ENCODE measurements at regions not wholly inside any gene's neighbourhood (a gene's known extent, or its start where the extent isn't known, plus 50 kb on each side); places are given as distances from the start of the nearest gene placed in this dataset.
A peak's percentile ranks its signal among the peaks of the same experiment; 100 is the strongest.

DNA sequence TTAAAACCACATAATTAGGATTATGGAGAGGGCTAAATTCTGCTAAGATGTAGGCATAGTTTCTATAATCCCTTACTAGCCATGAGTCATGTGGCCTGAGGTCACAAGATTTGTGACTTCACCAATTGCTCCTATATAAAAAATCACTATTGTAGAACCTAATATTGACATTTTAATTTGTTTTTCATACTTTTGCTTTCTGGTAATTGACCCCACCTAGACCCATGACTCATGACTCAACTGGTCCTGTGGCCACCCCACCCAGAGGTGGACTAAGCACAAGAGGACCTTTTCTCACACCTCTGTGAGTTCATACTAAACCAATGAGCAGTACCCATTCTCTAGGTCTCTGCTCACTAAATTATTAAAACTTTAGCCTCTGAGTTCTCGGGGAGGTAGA, 1567.5 kb upstream of the LRRTM1 start:
- no peak for DNase-seq

DNA sequence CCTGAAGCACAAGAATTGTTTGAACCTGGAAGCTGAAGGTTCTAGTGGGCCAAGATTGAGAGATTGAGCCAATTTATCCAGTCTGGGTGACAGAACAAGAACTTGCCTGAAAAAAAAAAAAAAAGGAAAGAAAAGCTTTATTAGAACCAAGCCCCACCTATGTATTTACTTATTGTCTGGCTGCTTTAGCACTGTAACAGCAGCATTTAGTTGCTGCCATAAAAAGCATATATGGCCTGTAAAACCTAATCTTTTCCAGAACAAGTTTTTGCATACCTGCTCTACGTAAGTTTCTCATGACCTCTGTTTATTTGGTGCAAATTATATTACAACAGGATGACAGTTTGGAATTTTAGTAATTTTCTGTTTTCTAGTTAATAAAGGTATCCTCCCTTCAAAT, 1565.6 kb upstream of the LRRTM1 start:
- DNase-seq = no peak

DNA sequence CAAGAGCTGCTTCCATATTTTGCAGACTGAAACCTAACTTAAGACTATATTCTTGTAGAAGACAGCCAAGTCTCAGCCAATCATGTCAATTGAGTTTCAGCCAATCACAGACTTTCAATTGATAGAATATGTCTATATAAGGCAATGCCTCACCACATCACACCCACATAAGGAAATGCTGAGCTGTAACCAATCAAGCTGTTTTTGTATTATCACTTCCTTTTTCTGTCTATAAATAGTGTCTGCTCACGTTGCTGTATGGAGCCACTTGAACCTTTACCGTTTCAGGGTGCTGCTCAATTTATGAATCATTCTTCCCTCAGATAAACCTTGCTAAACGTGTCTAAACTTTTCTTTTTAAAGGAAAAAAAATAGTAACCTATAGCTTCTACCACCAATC, 1554.4 kb upstream of the LRRTM1 start:
- DNase-seq = no peak

DNA sequence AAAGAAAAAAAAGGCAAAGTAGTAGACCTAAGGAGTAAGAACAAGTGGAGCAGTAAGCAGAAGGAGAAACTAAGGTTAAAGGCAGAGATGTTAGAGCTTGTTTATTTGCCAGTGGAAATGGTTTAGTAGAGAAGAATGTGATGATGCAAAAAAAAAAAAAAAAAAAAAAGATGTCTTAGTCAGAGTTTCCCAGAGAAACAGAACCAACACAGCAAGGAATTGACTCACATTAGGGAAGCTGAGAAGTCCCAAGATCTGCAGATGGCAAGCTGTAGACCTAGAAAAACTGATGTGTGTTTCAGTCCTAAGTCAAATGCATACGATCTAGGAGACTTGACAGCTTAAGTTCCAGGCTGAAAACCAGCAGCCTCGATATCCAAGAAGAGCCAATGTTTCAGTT, 1548.8 kb upstream of the LRRTM1 start:
- peak; percentile 14 for DNase-seq

DNA sequence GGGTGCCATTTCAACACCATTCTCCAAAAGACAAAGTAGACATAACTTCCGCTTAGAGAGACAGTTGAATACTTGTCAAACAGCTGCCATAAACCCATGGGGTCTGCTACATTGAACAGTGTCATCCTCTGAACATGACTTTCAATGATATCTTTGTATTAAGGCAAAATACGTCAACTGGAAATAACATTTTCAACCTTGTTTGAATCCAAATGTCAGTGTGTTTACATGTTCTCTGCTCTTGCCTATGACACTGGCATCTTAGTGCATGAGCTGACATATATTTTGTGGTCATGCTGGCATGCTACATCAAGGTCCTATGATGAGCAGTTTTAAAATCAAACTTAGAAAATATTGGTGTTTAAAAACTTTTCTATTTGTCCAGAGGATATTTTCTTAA, 1548.1 kb upstream of the LRRTM1 start:
- no peak for DNase-seq

DNA sequence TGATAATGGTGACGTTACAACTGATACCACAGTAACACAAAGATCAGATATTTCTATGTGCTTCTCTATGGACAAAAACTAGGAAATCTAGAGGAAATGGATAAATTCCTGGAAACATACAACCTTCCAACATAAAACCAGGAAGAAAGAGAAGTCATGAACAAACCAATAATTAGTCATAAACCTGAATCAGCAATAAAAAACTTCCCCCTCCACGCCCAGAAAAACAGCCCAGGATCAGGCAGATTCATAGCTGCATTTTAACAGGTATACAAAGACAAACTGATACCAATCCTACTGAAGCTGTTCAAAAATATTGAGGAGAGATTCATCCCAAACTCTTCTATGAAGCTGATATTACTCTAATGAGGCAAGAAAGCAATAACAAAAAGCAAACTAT, 1535.2 kb upstream of the LRRTM1 start:
- DNase-seq = no peak

DNA sequence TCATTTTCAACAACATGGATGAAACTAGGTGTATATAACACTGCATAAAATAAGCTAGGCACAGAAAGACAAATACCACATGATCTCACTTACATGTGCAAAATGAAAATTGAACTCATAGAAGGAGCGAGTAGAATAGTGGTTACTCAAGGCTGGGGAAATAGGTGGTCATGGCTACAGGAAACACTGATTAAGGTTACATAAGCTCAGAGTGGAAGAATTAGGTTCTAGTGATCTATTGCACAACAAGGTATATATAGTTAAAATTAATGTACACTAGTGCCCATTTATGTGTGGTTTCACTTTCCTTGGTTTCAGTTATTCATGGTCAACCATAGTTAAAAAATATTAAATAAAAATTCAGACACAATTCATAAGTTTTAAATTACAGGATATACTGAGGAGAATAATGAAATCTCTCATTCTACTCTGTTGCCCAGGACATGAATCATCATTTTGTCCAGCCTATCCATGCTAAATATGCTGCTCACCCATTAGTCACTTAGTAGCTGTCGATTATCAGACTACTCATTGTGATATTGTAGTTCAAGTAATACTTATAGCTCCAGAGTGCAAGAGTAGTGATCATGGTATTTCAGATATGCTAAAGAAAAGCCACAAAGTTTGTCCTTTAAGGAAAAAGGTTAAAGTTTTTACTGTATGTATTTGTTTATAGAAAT, 1530.9 kb upstream of the LRRTM1 start:
- DNase-seq = peak; percentile 63

DNA sequence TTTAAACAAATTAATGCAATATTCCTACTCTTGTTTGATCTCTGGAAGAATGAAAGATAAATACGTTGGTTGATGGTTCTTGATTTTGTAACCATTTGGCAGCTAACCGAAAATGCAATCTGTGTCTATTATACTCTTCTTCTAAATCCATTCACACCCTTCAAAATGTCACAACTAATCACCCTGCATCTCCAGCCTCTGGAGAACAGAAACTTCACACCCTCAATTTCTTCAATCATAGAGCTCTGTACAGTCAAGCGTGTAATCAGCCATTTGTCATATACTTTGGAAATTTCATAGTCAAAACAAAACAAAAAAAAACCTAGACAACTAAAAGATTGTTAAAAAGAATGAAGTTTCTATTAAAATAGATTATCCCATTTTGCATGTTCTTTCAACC, 1482.3 kb upstream of the LRRTM1 start:
- no peak for DNase-seq

DNA sequence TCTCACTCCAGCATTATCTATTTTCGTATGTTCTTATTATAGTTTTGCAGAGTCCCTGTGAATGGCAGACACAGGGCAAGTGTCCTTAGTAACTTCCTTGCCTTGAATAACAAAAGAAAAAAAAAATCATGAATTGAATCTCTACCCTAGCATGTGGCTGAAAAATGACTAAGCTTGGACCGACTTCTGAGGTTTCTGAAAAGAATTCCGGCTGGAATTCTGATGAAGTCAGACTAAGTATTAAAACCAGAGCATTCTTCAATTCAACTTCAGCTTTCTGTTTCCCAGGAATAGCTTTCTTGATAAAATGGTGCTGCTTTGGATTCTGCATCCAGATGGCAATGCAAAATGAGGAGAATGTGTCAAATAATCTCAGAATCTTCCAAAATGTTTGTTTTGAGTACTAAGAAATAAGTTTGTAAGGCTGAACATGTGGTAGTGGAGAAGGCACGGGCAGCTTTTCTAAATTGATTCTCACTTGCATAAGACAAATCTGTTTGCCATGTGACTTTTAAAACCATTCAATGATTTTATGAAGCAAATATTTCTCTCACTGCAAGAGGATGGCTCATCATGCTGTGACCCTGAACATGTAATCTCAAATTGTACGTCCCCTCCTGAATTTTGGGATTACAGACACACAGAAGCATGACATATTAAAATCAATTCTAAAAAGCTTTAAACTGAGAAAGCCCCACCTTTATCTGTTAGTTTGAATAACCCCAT, 1462.8 kb upstream of the LRRTM1 start:
- peak; percentile 85 for DNase-seq

DNA sequence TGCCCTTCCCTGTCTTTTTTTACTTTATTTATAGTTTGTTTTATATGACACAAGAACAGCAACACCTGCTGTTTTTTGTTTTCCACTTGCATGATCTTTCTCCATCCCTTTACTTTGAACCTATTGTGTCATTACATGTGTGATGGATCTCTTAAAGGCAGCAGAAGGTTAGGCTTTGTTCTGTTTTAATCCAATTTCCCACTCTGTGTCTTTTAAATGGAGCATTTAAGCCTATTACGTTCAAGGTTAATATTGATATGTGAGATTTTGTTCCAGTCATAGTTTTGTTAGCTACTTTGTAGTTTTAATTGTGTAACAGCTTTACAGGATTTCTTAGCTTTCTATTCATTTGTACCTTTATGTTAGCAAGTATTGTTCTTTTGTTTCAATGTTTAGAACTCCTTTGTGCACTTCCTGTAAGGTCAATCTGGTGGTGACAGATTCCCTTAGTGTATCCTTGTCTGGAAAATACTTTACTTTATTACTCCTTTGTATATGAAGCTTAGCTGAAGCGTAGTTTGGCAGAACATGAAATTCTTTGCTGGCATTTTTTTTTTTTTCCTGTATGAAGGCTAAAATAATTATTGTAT, 1443.0 kb upstream of the LRRTM1 start:
- DNase-seq = no peak

DNA sequence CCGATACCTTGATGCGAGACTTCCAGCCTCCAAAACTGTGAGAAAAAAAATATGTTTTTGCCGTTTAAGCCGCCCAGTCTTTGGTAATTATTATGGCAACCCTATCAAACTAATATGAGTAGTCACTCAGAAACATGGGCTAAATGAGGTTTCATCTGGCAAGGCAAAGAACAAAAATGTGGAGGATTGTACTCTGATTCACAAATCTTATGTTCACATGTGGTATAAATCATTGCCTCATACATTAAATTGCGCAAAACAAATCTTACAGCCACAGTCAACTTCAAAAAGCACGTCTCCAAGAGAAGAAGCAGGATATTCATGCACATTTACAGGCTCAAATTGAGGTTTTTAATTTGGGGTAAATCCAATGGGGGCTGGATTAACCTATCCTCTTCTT, 1435.4 kb upstream of the LRRTM1 start:
- peak; percentile 3 for DNase-seq

DNA sequence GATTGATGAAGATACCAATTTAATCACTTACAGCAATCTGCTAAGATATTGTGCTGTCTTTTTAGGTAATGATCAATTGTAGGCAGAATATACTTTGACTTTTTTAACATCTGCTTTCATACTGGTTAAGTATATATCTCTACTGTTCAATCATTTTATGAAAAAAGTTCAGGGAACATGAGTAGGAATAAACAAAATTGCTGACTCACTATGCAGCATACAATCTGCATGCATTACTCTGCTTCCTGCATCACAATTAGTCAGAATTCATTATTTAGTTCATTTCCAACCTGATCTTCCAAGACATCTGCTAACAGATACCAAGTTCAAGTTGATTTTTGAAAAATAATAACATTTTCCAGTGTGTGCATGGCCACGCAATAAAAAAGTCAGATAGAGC, 1430.4 kb upstream of the LRRTM1 start:
- no peak for DNase-seq

DNA sequence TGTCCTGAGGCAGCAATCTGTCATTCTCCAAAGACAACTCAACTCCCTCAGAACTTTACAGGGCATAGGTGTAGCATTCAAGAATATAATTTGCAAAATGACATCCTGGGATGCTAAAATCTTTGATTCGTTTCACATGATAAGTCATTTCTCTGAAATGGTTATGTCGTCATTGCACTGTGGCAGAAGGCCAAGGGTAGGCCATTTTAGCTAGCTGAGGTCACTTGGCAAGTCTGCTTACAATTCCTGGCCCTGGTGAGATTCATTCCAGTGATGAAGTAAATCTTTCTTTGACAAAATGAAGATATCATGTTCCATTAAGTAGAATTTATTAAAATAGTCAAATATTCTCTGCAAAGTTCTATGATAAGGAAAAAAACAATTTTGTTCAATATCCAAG, 1410.3 kb upstream of the LRRTM1 start:
- peak; percentile 0 for DNase-seq

DNA sequence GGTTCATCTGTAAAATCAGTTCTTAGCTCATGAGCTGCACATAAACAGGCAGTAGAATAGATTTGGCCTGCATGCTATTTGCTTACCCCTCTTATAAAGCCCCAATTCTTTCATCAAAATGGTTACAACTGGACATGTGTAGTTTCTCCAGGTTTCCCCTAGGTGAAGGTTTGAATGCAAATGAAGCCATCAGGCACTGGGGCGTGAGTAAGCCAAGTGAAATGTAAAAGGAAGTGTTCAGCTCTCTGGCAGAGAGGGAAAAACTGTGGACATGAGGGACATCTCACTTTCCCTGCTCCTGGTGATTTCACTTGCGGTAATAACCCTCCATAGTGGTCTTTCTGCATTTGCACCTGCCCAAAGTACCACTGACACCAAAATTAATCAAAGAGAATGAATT, 1402.3 kb upstream of the LRRTM1 start:
- DNase-seq = no peak

DNA sequence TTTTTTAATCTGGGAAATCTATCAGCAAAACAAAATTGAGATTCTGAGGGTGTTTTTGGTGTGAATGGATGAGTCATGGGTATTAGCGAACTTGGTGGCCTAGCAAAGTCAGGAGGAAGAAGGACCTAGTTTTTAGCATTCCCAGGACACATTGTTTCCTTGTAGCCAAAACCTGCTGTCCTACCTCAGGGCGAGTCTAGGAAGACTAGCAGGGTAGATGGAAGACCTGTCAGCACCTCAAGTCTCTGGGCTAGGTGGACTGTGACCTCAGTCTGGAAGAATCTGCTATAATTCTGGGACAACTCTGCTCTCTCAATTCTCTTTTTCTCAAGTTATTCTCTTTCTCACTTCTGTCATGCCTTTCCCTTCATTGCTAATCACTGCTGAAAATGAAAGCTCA, 1399.3 kb upstream of the LRRTM1 start:
- no peak for DNase-seq

DNA sequence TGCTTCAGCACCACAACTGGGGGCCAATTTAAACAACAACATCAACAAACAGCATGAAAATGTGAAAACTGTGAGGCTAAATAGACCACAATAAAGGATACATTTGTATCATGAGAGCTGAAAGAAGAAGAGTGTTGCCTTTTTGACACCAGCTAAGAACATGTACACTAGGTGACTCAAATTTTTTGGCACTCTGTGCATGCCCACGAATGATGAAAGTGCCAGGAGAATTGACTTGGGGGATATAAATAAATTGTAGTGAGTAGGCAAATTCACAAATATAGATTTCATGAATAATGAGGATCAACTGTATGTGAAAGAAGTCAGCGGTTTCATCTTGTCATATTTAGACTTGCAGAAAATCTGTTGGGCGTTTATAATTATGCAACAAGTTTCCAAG, 1388.0 kb upstream of the LRRTM1 start:
- DNase-seq = no peak

DNA sequence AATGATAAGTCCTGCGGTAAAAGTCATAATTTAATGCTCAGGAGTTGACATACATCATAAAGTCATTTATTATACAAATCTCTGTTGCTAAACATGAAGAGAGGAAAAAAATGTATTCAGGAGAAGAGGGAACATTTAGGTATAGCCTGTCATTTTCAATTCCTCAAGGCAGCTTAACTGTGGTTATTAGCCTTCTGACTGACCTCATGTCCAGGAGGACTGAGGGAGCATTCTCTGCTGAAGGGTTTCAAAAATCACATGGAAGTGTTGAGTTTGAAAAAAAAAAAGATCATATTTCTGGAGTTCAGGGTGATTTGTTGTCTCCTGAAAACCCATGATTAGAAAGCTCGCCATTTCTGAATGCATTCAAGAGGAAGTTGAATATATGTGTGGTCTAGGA, 1371.1 kb upstream of the LRRTM1 start:
- no peak for DNase-seq

DNA sequence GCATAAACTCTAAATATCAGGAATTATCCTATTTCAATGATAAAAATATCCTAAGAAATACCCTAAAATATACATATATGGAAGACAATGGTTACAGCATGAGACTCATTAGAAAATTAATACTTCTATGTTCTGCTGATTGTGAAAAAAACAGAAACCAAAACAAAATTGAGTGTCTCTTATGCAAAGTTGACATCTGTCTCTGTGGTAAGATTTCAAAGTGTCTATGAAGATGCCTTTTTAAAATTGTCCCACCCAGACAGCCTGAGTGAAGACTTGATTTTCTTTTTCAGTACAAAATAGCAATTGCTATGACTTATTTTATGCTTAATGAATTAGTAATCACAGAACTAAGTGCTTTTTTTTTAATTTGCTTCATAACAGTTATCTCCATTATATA, 1368.4 kb upstream of the LRRTM1 start:
- no peak for DNase-seq

DNA sequence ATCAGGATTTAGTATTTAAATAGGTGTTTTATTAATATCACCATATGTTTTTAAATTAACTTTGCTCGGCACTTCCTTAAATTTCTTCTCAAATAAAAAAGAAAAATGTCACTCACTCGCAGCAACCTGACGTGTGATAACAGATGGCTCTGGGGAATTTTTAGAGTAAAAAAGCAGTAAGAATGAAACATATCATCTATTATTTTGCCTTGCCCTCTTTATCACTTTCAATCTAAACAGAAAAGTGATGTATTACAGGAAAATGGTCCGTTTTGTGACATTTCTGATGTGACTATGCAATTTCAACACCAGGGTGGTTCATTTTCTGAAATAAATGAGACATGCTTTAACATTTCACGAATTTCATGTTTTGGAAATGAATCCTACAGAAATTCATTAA, 1368.0 kb upstream of the LRRTM1 start:
- DNase-seq = no peak

DNA sequence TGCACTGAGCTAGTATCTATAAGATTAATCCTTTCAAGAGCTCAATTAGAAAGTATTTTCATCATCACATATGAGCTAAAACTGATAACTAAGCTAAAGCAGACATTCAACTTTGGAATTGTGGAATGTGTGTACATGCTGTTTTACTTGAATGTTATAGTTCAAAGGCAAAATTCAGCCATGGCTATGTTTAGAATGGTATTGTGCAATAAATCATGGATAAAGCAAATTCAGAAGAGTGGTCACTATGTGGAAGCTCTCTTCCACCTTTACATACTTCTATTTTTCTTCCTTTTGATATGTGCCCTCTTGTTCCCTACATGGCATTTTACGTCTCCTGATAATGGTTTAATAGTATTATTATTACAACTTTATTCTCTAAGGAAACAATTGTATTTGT, 1366.3 kb upstream of the LRRTM1 start:
- no peak for DNase-seq

DNA sequence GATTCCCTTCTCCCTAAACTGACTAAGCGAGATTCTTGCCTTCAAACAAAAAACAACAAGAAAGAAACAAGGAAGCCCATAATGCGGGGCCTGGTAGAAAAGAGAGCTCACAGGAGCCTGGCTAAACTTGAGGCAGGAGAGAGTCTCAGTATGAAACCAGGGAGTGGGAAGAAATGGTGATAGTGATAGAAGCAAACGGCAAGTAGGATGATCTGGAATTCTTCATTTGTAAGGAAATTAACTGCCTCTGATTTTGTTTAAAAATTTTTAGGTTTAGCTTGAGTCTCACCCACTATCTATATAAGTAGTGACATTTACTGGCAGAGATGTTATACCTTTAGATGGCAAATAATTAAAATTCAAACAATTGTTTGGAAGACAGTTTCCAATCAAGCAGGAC, 1356.5 kb upstream of the LRRTM1 start:
- no peak for DNase-seq

DNA sequence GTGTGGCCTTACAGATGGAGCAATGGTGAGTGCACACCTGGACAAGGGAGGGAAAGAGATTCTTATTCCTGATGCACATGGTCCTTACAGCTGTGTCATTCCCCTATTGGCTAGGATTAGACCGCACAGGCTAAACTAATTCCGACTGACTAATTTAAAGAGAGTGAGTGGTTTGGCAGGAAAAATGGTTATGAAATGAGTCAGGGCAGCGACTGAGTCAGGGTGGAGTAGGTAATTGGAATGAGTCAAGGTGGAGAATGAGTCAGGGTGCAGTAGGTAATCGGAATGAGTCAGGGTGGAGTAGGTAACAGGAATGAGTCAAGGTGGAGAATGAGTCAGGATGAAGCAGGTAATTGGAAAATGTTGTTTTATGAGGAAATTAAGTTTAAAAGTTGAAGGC, 1353.7 kb upstream of the LRRTM1 start:
- DNase-seq = no peak

DNA sequence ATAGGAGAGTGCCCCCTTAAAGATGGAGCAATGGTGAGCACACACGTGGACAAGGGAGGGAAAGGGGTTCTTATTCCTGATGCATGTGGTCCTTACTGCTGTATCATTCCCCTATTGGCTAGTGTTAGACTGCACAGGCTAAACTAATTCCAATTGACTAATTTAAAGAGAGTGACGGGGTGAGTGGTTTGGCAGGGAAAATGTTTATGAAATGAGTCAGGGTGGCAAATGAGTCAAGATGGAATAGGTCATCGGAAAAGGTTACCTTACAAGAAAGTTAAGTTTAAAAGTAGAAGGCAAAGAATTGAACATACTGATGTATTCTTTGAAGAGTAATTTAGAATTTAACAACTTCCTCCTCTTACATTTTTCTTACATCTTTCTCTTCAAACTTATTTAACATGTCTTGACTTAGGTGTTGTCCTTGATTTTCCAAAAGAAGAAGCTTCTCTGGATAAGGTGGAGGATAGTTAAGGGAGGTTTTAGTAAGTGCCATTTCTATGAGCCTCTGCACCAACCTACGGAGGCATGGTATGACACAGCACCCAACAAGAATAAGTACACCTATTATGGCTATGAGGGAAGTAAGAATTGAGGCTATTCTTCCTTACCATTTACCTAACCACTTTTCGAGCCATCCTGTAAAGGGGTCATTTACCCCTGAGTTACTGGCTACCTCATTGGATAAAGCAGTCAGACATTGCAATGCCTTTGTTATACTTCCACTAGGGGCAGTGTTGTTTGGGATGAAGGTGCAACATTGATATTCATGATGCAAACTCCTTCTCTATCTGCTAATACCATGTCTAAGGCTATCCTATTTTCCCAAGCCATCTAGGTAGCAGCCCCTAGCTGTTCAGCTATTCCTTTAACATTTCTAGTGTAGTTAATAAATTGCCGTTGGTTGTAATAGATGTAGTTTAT, 1345.8 kb upstream of the LRRTM1 start:
- DNase-seq = no peak

All from fibroblast of skin of scalp (primary cell).